Dermis blood vessel endothelial cell (primary cell): ENCODE measurements at regions not wholly inside any gene's neighbourhood (a gene's known extent, or its start where the extent isn't known, plus 50 kb on each side); places are given as distances from the start of the nearest gene placed in this dataset.

Experiments
- DNase-seq: peaks from one replicate; pipeline ENCODE4 v3.0.0; 2010

DNA sequence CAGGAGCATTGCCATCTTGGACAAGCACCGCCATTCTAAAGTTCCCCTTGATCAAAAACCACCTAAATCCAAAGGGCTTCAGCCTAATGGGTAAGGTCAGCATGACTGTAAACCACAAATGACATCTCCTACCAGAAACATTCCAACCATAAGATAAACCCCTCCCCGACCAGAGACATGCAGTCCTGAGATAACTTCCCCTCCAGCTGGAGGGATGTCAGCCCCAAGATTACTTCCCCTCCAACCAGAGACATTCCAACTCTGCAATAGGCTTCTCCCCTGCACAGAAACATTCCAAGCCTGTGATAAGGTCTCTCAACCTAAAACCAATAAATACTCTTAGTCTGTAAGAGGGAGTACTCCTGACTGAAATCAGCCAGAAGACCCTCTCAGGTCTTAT is 62.7 kb upstream of the DNAJC19 start:
- DNase-seq: no peak

DNA sequence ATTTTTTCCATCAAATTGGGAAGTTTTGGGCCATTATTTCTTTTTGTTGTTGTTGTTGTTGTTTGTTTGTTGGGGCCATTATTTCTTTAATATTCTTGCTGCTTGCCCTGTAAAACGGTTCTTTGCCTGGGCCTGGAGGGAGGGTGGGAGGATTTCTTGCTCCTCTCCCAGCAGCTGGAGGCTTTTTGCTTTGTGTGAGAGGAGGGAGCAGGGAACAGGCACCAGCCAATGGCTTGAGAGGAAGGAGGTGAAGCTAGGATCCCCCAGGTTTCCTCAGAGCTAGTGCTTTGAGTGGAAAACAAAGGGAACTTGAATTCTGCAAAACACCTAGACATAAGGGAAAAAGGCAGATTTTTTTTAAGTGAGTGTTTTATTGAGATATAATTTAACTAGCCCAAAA is 61.2 kb upstream of the DNAJC19 start:
- DNase-seq: no peak

DNA sequence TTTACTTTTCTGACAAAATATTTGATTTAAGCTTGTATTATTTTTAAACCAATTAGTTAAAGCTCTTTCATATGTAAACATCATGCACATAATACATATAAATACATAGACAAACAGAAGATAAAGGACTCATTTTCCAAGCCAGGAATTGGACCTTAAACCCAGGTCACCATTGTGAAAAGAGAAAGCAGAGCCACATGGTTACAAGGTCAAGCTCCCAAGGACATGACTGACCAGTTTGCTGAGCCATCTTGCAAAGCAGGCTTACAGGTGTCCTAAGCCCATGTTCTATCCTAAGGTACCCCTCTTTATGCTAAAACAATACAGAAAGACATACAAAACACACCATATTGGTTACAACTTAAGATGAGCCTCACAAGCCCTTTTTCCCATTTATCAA is 50.5 kb upstream of the DNAJC19 start:
- no peak for DNase-seq
